DMS114 treated with DMSO at 0.1 percent for 48 hours (cell line): ENCODE measurements at regions not wholly inside any gene's neighbourhood (a gene's known extent, or its start where the extent isn't known, plus 50 kb on each side); places are given as distances from the start of the nearest gene placed in this dataset.

Source experiments
- DNase-seq: peaks from one replicate; lab custom pipeline; 2025; ENCODE audit not compliant: unreplicated experiment; lab: John Stamatoyannopoulos, UW

GRCh38 chr11:42161886-42162285, 702.4 kb upstream of the LRRC4C start:
- no peak for DNase-seq

- no peak for DNase-seq
Measured at GRCh38 chr11:42169191-42169590, 709.7 kb upstream of the LRRC4C start.

GRCh38 chr11:42170601-42171000, 711.1 kb upstream of the LRRC4C start:
- no peak for DNase-seq

- no peak for DNase-seq
Measured at GRCh38 chr11:42171046-42171445, 711.6 kb upstream of the LRRC4C start.

GRCh38 chr11:42172441-42172840, 713.0 kb upstream of the LRRC4C start:
- DNase-seq: no peak

GRCh38 chr11:42175203-42175602, 715.8 kb upstream of the LRRC4C start:
- DNase-seq: no peak

- no peak for DNase-seq
Measured at GRCh38 chr11:42179216-42179615, 719.8 kb upstream of the LRRC4C start.

GRCh38 chr11:42195289-42196013, 736.0 kb upstream of the LRRC4C start:
- no peak for DNase-seq

GRCh38 chr11:42200311-42200710, 740.9 kb upstream of the LRRC4C start:
- DNase-seq: no peak

GRCh38 chr11:42201603-42202148, 742.2 kb upstream of the LRRC4C start:
- DNase-seq: no peak

- no peak for DNase-seq
Measured at GRCh38 chr11:42205518-42205917, 746.1 kb upstream of the LRRC4C start.

GRCh38 chr11:42225664-42226063, 766.2 kb upstream of the LRRC4C start:
- no peak for DNase-seq

- DNase-seq: no peak
Measured at GRCh38 chr11:42232673-42233072, 773.2 kb upstream of the LRRC4C start.

- DNase-seq: no peak
Measured at GRCh38 chr11:42234451-42234951, 775.0 kb upstream of the LRRC4C start.

GRCh38 chr11:42237701-42238235, 778.3 kb upstream of the LRRC4C start:
- no peak for DNase-seq

GRCh38 chr11:42239188-42239587, 779.7 kb upstream of the LRRC4C start:
- DNase-seq: no peak

GRCh38 chr11:42243385-42243784, 783.9 kb upstream of the LRRC4C start:
- DNase-seq: no peak

- DNase-seq: no peak
Measured at GRCh38 chr11:42244376-42244775, 784.9 kb upstream of the LRRC4C start.

GRCh38 chr11:42249401-42249800, 789.9 kb upstream of the LRRC4C start:
- DNase-seq: no peak

- DNase-seq: no peak
Measured at GRCh38 chr11:42249956-42250355, 790.5 kb upstream of the LRRC4C start.

GRCh38 chr11:42251984-42252383, 792.5 kb upstream of the LRRC4C start:
- DNase-seq: no peak

GRCh38 chr11:42253156-42253555, 793.7 kb upstream of the LRRC4C start:
- no peak for DNase-seq

GRCh38 chr11:42255906-42256305, 796.5 kb upstream of the LRRC4C start:
- DNase-seq: no peak
